ENCODE measurements at regions not wholly inside any gene's neighbourhood (a gene's known extent, or its start where the extent isn't known, plus 50 kb on each side); places are given as distances from the start of the nearest gene placed in this dataset.
"Not testable (repeated sequence)": the region's sequence is repeated elsewhere in the genome, so short reads cannot be mapped to it uniquely, and the experiment has no call there.

- Histone ChIP-seq H3K4me2 (ENCODE audit: low read depth, low read length, poor library complexity, severe bottlenecking) (no peak overlapping the region), H3K79me2 (ENCODE audit: insufficient read depth, low read length) (no peaks in the 10 kb centered on the region), H3K9ac (ENCODE audit: low read depth, low read length, poor library complexity, severe bottlenecking) (no peak overlapping the region), H4K20me1 (ENCODE audit: insufficient read depth, low read length, poor library complexity, severe bottlenecking) (no peaks in the 10 kb centered on the region), H3F3A (ENCODE audit: low read depth) (no peaks in the 10 kb centered on the region), H2AFZ (ENCODE audit: low read length) (no peak overlapping the region), H3K9me2 (replicated peaks; ENCODE audit: low read depth, low read length) (no peaks in the 10 kb centered on the region), H3K4me1 (ENCODE audit: insufficient read depth, low read length, poor library complexity, severe bottlenecking) (no peaks in the 10 kb centered on the region), H3K36me3 (ENCODE audit: insufficient read depth, low read length) (no peaks in the 10 kb centered on the region), H3K9me3 (ENCODE audit: insufficient read depth, low read depth, low read length) (no peaks in the 10 kb centered on the region), H3K4me3 (ENCODE audit: low read length, poor library complexity, severe bottlenecking) (no peak overlapping the region), H3K27me3 (ENCODE audit: insufficient read depth, low read length, poor library complexity, severe bottlenecking) (no peaks in the 10 kb centered on the region)
- TF ChIP-seq EZH2phosphoT487 (IDR thresholded peaks at IDR 0.05; ENCODE audit: borderline replicate concordance): no peak
- TF ChIP-seq CTCF (conservative IDR thresholded peaks at IDR 0.05; ENCODE audit: low read length): no peak
Observed at GRCh38 chr18:8990276-8991031, 112.0 kb upstream of the NDUFV2 start.

DNA sequence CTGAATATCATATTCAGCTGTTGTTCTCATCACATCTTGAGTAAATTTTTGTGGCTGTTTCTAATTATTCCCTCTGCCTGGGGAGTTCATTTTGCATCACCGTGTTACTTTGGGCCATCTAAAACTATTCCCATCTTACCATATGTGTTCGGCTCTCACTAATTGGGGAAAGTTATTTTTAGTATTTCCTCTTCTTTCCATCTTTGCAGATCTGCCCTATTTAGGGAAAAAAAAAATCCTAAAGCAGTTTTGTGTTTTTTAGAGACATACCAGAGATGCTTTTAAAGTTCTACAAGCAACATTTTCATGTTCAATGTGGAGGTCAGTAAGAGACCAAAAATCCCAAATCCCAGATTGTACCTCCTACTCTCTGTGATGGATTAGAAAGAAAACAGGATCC is 111.3 kb upstream of the NDUFV2 start:
- no peaks in the 10 kb centered on the region for H3K79me2 ChIP-seq (ENCODE audit: insufficient read depth, low read length)
- H3K4me2 ChIP-seq (ENCODE audit: low read depth, low read length, poor library complexity, severe bottlenecking): no peak overlapping the region
- no peaks in the 10 kb centered on the region for H3K4me1 ChIP-seq (ENCODE audit: insufficient read depth, low read length, poor library complexity, severe bottlenecking)
- H4K20me1 ChIP-seq (ENCODE audit: insufficient read depth, low read length, poor library complexity, severe bottlenecking): no peaks in the 10 kb centered on the region
- no peaks in the 10 kb centered on the region for H3K9me3 ChIP-seq (ENCODE audit: insufficient read depth, low read depth, low read length)
- no peaks in the 10 kb centered on the region for H3K9me2 ChIP-seq (replicated peaks; ENCODE audit: low read depth, low read length)
- H3F3A ChIP-seq (ENCODE audit: low read depth): no peaks in the 10 kb centered on the region
- no peak overlapping the region for H3K4me3 ChIP-seq (ENCODE audit: low read length, poor library complexity, severe bottlenecking)
- no peak overlapping the region for H2AFZ ChIP-seq (ENCODE audit: low read length)
- no peaks in the 10 kb centered on the region for H3K27me3 ChIP-seq (ENCODE audit: insufficient read depth, low read length, poor library complexity, severe bottlenecking)
- no peaks in the 10 kb centered on the region for H3K36me3 ChIP-seq (ENCODE audit: insufficient read depth, low read length)
- no peak overlapping the region for H3K9ac ChIP-seq (ENCODE audit: low read depth, low read length, poor library complexity, severe bottlenecking)
- TF ChIP-seq EZH2phosphoT487 (IDR thresholded peaks at IDR 0.05; ENCODE audit: borderline replicate concordance): no peak
- no peak for TF ChIP-seq CTCF (conservative IDR thresholded peaks at IDR 0.05; ENCODE audit: low read length)

- not testable (repeated sequence) for H3K9ac ChIP-seq (ENCODE audit: low read depth, low read length, poor library complexity, severe bottlenecking); H3K79me2 ChIP-seq (ENCODE audit: insufficient read depth, low read length); H3K4me3 ChIP-seq (ENCODE audit: low read length, poor library complexity, severe bottlenecking); H3K36me3 ChIP-seq (ENCODE audit: insufficient read depth, low read length); H3K9me3 ChIP-seq (ENCODE audit: insufficient read depth, low read depth, low read length); H4K20me1 ChIP-seq (ENCODE audit: insufficient read depth, low read length, poor library complexity, severe bottlenecking); H3K27me3 ChIP-seq (ENCODE audit: insufficient read depth, low read length, poor library complexity, severe bottlenecking); H3K9me2 ChIP-seq (replicated peaks; ENCODE audit: low read depth, low read length); H3K4me2 ChIP-seq (ENCODE audit: low read depth, low read length, poor library complexity, severe bottlenecking); H3K4me1 ChIP-seq (ENCODE audit: insufficient read depth, low read length, poor library complexity, severe bottlenecking); H2AFZ ChIP-seq (ENCODE audit: low read length); H3F3A ChIP-seq (ENCODE audit: low read depth)
Observed at GRCh38 chr18:8992500-8992899, 110.0 kb upstream of the NDUFV2 start.

DNA sequence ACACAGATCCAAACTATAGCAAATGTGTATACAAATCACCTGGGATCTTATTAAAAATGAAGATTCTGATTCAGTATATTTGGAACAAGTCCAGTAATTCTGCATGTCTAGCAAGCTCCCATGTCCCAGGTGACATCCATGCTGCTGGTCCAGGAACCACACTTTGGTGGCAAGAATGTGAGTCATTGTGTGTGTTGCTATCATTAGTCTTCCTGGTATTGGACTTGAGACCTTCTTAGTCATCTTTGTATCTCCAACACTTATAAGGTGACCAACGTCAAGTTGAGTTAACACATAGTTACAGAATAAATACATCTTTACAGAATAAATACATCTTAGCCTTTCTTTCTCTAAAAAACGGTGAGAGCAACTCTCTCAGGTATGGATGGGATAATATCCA is 107.9 kb upstream of the NDUFV2 start:
- H3K9ac ChIP-seq (ENCODE audit: low read depth, low read length, poor library complexity, severe bottlenecking): no peak overlapping the region
- H3K9me2 ChIP-seq (replicated peaks; ENCODE audit: low read depth, low read length): no peaks in the 10 kb centered on the region
- H3K4me2 ChIP-seq (ENCODE audit: low read depth, low read length, poor library complexity, severe bottlenecking): no peak overlapping the region
- no peaks in the 10 kb centered on the region for H3K9me3 ChIP-seq (ENCODE audit: insufficient read depth, low read depth, low read length)
- no peaks in the 10 kb centered on the region for H3K4me1 ChIP-seq (ENCODE audit: insufficient read depth, low read length, poor library complexity, severe bottlenecking)
- H3K4me3 ChIP-seq (ENCODE audit: low read length, poor library complexity, severe bottlenecking): no peak overlapping the region
- H4K20me1 ChIP-seq (ENCODE audit: insufficient read depth, low read length, poor library complexity, severe bottlenecking): no peaks in the 10 kb centered on the region
- TF ChIP-seq EZH2phosphoT487 (IDR thresholded peaks at IDR 0.05; ENCODE audit: borderline replicate concordance) (no peak), CTCF (conservative IDR thresholded peaks at IDR 0.05; ENCODE audit: low read length) (no peak)
- H3K79me2 ChIP-seq (ENCODE audit: insufficient read depth, low read length): no peaks in the 10 kb centered on the region
- no peak overlapping the region for H2AFZ ChIP-seq (ENCODE audit: low read length)
- H3K36me3 ChIP-seq (ENCODE audit: insufficient read depth, low read length): no peaks in the 10 kb centered on the region
- no peaks in the 10 kb centered on the region for H3K27me3 ChIP-seq (ENCODE audit: insufficient read depth, low read length, poor library complexity, severe bottlenecking)
- H3F3A ChIP-seq (ENCODE audit: low read depth): no peaks in the 10 kb centered on the region
